ENCODE measurements at regions not wholly inside any gene's neighbourhood (a gene's known extent, or its start where the extent isn't known, plus 50 kb on each side); places are given as distances from the start of the nearest gene placed in this dataset.

GRCh38 chr3:191809326-191809949 is 348.5 kb downstream of the PYDC2 start:
- Histone ChIP-seq H3K27ac (ENCODE audit: low read depth, low read length, severe bottlenecking) (no peak overlapping the region), H3K9me3 (ENCODE audit: control insufficient read depth, low read length) (peaks cover 5% of the 10 kb centered on the region), H3K4me1 (ENCODE audit: control insufficient read depth, insufficient read depth, low read length, poor library complexity, severe bottlenecking) (no peaks in the 10 kb centered on the region), H3K36me3 (ENCODE audit: control insufficient read depth, insufficient read depth, low read length) (no peaks in the 10 kb centered on the region), H3K4me3 (ENCODE audit: extremely low read depth, insufficient read depth, low read length, poor library complexity, severe bottlenecking) (no peak overlapping the region)
- no CpG with 5 or more reads among the region's 1 CpG for WGBS, 2 experiments (ENCODE audit: insufficient coverage in 2 of 2)

- H3K27ac ChIP-seq (ENCODE audit: low read depth, low read length, severe bottlenecking), result no peak overlapping the region
- H3K4me3 ChIP-seq (ENCODE audit: extremely low read depth, insufficient read depth, low read length, poor library complexity, severe bottlenecking), result no peak overlapping the region
- peaks cover 5% of the 10 kb centered on the region for H3K9me3 ChIP-seq (ENCODE audit: control insufficient read depth, low read length)
- H3K36me3 ChIP-seq (ENCODE audit: control insufficient read depth, insufficient read depth, low read length), result no peaks in the 10 kb centered on the region
- no peaks in the 10 kb centered on the region for H3K4me1 ChIP-seq (ENCODE audit: control insufficient read depth, insufficient read depth, low read length, poor library complexity, severe bottlenecking)
Measured at GRCh38 chr3:191813245-191813644, 352.3 kb downstream of the PYDC2 start.

- no peaks in the 10 kb centered on the region for H3K4me1 ChIP-seq (ENCODE audit: control insufficient read depth, insufficient read depth, low read length, poor library complexity, severe bottlenecking)
- no peak overlapping the region for H3K4me3 ChIP-seq (ENCODE audit: extremely low read depth, insufficient read depth, low read length, poor library complexity, severe bottlenecking)
- H3K27ac ChIP-seq (ENCODE audit: low read depth, low read length, severe bottlenecking), result no peak overlapping the region
- H3K36me3 ChIP-seq (ENCODE audit: control insufficient read depth, insufficient read depth, low read length), result no peaks in the 10 kb centered on the region
- H3K9me3 ChIP-seq (ENCODE audit: control insufficient read depth, low read length), result no peaks in the 10 kb centered on the region
Measured at GRCh38 chr3:191848818-191849217, 387.9 kb downstream of the PYDC2 start.

GRCh38 chr3:191859531-191859930 is 398.6 kb downstream of the PYDC2 start:
- H3K36me3 ChIP-seq (ENCODE audit: control insufficient read depth, insufficient read depth, low read length), result no peaks in the 10 kb centered on the region
- no peaks in the 10 kb centered on the region for H3K4me1 ChIP-seq (ENCODE audit: control insufficient read depth, insufficient read depth, low read length, poor library complexity, severe bottlenecking)
- no peak overlapping the region for H3K4me3 ChIP-seq (ENCODE audit: extremely low read depth, insufficient read depth, low read length, poor library complexity, severe bottlenecking)
- H3K27ac ChIP-seq (ENCODE audit: low read depth, low read length, severe bottlenecking), result no peak overlapping the region
- no peaks in the 10 kb centered on the region for H3K9me3 ChIP-seq (ENCODE audit: control insufficient read depth, low read length)
- 86 to 100% methylated on average over 1 of the region's 3 CpGs for WGBS, 2 experiments (ENCODE audit: insufficient coverage in 2 of 2)

- Histone ChIP-seq H3K36me3 (ENCODE audit: control insufficient read depth, insufficient read depth, low read length) (no peaks in the 10 kb centered on the region), H3K27ac (ENCODE audit: low read depth, low read length, severe bottlenecking) (no peak overlapping the region), H3K4me3 (ENCODE audit: extremely low read depth, insufficient read depth, low read length, poor library complexity, severe bottlenecking) (no peak overlapping the region), H3K9me3 (ENCODE audit: control insufficient read depth, low read length) (no peaks in the 10 kb centered on the region), H3K4me1 (ENCODE audit: control insufficient read depth, insufficient read depth, low read length, poor library complexity, severe bottlenecking) (no peaks in the 10 kb centered on the region)
- 67 to 70% methylated on average over 2 of the region's 5 CpGs for WGBS, 2 experiments (ENCODE audit: insufficient coverage in 2 of 2)
Measured at GRCh38 chr3:191869738-191870415, 408.9 kb downstream of the PYDC2 start.

GRCh38 chr3:191873736-191874135 is 412.8 kb downstream of the PYDC2 start:
- Histone ChIP-seq H3K4me1 (ENCODE audit: control insufficient read depth, insufficient read depth, low read length, poor library complexity, severe bottlenecking) (no peaks in the 10 kb centered on the region), H3K4me3 (ENCODE audit: extremely low read depth, insufficient read depth, low read length, poor library complexity, severe bottlenecking) (no peak overlapping the region), H3K36me3 (ENCODE audit: control insufficient read depth, insufficient read depth, low read length) (no peaks in the 10 kb centered on the region), H3K9me3 (ENCODE audit: control insufficient read depth, low read length) (no peaks in the 10 kb centered on the region), H3K27ac (ENCODE audit: low read depth, low read length, severe bottlenecking) (no peak overlapping the region)
- WGBS, 2 experiments (ENCODE audit: insufficient coverage in 2 of 2), result 94 to 100% methylated on average over 2 of the region's 2 CpGs

- 54% methylated on average over 2 of the region's 3 CpGs; no CpG with 5 or more reads in 1 of the 2 experiments for WGBS, 2 experiments (ENCODE audit: insufficient coverage in 2 of 2)
Measured at GRCh38 chr3:191882289-191882688, 421.3 kb downstream of the PYDC2 start.

GRCh38 chr3:191884132-191884531 is 423.2 kb downstream of the PYDC2 start:
- Histone ChIP-seq H3K36me3 (ENCODE audit: control insufficient read depth, insufficient read depth, low read length) (no peaks in the 10 kb centered on the region), H3K27ac (ENCODE audit: low read depth, low read length, severe bottlenecking) (no peak overlapping the region), H3K4me3 (ENCODE audit: extremely low read depth, insufficient read depth, low read length, poor library complexity, severe bottlenecking) (no peak overlapping the region), H3K9me3 (ENCODE audit: control insufficient read depth, low read length) (no peaks in the 10 kb centered on the region), H3K4me1 (ENCODE audit: control insufficient read depth, insufficient read depth, low read length, poor library complexity, severe bottlenecking) (no peaks in the 10 kb centered on the region)

More at GRCh38 chr3:191882289-191882688, 421.3 kb downstream of the PYDC2 start:
- H3K27ac ChIP-seq (ENCODE audit: low read depth, low read length, severe bottlenecking), result no peak overlapping the region
- H3K9me3 ChIP-seq (ENCODE audit: control insufficient read depth, low read length), result no peaks in the 10 kb centered on the region
- no peak overlapping the region for H3K4me3 ChIP-seq (ENCODE audit: extremely low read depth, insufficient read depth, low read length, poor library complexity, severe bottlenecking)
- H3K36me3 ChIP-seq (ENCODE audit: control insufficient read depth, insufficient read depth, low read length), result no peaks in the 10 kb centered on the region
- no peaks in the 10 kb centered on the region for H3K4me1 ChIP-seq (ENCODE audit: control insufficient read depth, insufficient read depth, low read length, poor library complexity, severe bottlenecking)

GRCh38 chr3:191889106-191889505 is 428.1 kb downstream of the PYDC2 start:
- 79 to 80% methylated on average over 1 to 3 of the region's 5 CpGs for WGBS, 2 experiments (ENCODE audit: insufficient coverage in 2 of 2)
- Histone ChIP-seq H3K27ac (ENCODE audit: low read depth, low read length, severe bottlenecking) (peak overlapping the region; percentile 58), H3K9me3 (ENCODE audit: control insufficient read depth, low read length) (no peaks in the 10 kb centered on the region), H3K36me3 (ENCODE audit: control insufficient read depth, insufficient read depth, low read length) (no peaks in the 10 kb centered on the region), H3K4me3 (ENCODE audit: extremely low read depth, insufficient read depth, low read length, poor library complexity, severe bottlenecking) (no peak overlapping the region), H3K4me1 (ENCODE audit: control insufficient read depth, insufficient read depth, low read length, poor library complexity, severe bottlenecking) (peaks cover 4% of the 10 kb centered on the region)

- 100% methylated on average over 1 of the region's 1 CpG; no CpG with 5 or more reads in 1 of the 2 experiments for WGBS, 2 experiments (ENCODE audit: insufficient coverage in 2 of 2)
- no peaks in the 10 kb centered on the region for H3K9me3 ChIP-seq (ENCODE audit: control insufficient read depth, low read length)
- H3K36me3 ChIP-seq (ENCODE audit: control insufficient read depth, insufficient read depth, low read length), result no peaks in the 10 kb centered on the region
- peaks cover 4% of the 10 kb centered on the region for H3K4me1 ChIP-seq (ENCODE audit: control insufficient read depth, insufficient read depth, low read length, poor library complexity, severe bottlenecking)
- H3K27ac ChIP-seq (ENCODE audit: low read depth, low read length, severe bottlenecking), result peak overlapping the region; percentile 58
- no peak overlapping the region for H3K4me3 ChIP-seq (ENCODE audit: extremely low read depth, insufficient read depth, low read length, poor library complexity, severe bottlenecking)
Measured at GRCh38 chr3:191889756-191890155, 428.8 kb downstream of the PYDC2 start.

- H3K9me3 ChIP-seq (ENCODE audit: control insufficient read depth, low read length), result no peaks in the 10 kb centered on the region
- H3K4me1 ChIP-seq (ENCODE audit: control insufficient read depth, insufficient read depth, low read length, poor library complexity, severe bottlenecking), result peaks cover 4% of the 10 kb centered on the region
- peak overlapping the region; percentile 25 for H3K27ac ChIP-seq (ENCODE audit: low read depth, low read length, severe bottlenecking)
- 20 to 80% methylated on average over 1 of the region's 1 CpG for WGBS, 2 experiments (ENCODE audit: insufficient coverage in 2 of 2)
- H3K4me3 ChIP-seq (ENCODE audit: extremely low read depth, insufficient read depth, low read length, poor library complexity, severe bottlenecking), result no peak overlapping the region
- no peaks in the 10 kb centered on the region for H3K36me3 ChIP-seq (ENCODE audit: control insufficient read depth, insufficient read depth, low read length)
Measured at GRCh38 chr3:191894406-191894805, 433.4 kb downstream of the PYDC2 start.
